HEK293 (cell line): ENCODE measurements at regions not wholly inside any gene's neighbourhood (a gene's known extent, or its start where the extent isn't known, plus 50 kb on each side); places are given as distances from the start of the nearest gene placed in this dataset.
A peak's percentile ranks its signal among the peaks of the same experiment; 100 is the strongest.

ENCODE experiments used
- CTCF ChIA-PET: fragments of 350-600 bp; formaldehyde crosslinking; extraction: SDS; loops from one replicate; lab custom pipeline; 2021; ENCODE audit warnings: antibody characterized with exemption; lab: Yijun Ruan, JAX
- POLR2A ChIA-PET: fragments of 300-600 bp; formaldehyde crosslinking; extraction: SDS; loops from one replicate; lab custom pipeline; 2020; ENCODE audit warnings: antibody characterized with exemption, inconsistent platforms; lab: Yijun Ruan, JAX
- H3K27ac ChIP-seq: fragments of 200-500 bp; sonication (Bioruptor generic); 2 replicates; pipeline ENCODE4 v1.5.1; 2014; ENCODE audit warnings: low read depth, low read length, control low read depth, inconsistent platforms; ENCODE audit errors: extremely low read depth
- H3K36me3 ChIP-seq, 2 experiments: fragments of 200-500 bp in 1 of 2; sonication (Bioruptor generic) in 1 of 2; 1 replicate in 1 of 2; 2 replicates in 1 of 2; pipeline ENCODE4 v1.5.1; 2014 to 2017; ENCODE audit warnings: inconsistent platforms in 2 of 2, low read length in 2 of 2; ENCODE audit not compliant: control insufficient read depth in 2 of 2, insufficient read depth in 1 of 2
- H3K4me1 ChIP-seq: fragments of 200-500 bp; sonication (Bioruptor generic); 2 replicates; pipeline ENCODE4 v1.5.1; 2014; ENCODE audit warnings: mild to moderate bottlenecking, low read length, inconsistent platforms; ENCODE audit not compliant: control insufficient read depth, insufficient read depth
- H3K4me3 ChIP-seq: 2 replicates; pipeline ENCODE4 v1.5.1; 2011; ENCODE audit warnings: low read depth, mild to moderate bottlenecking, control low read depth, low read length, moderate library complexity
- H3K9me3 ChIP-seq: fragments of 200-500 bp; sonication (Bioruptor generic); 2 replicates; pipeline ENCODE4 v1.5.1; 2014; ENCODE audit warnings: low read depth, low read length, inconsistent platforms; ENCODE audit not compliant: control insufficient read depth, insufficient read depth
- GLI4 ChIP-seq: fragments of 450-650 bp; formaldehyde crosslinking; IDR thresholded peaks from 2 replicates; pipeline ENCODE4 v1.5.1; 2016; ENCODE audit warnings: missing biosample characterization, missing genetic modification characterization
- IKZF3 ChIP-seq: fragments of 450-650 bp; IDR thresholded peaks from 2 replicates; pipeline ENCODE4 v1.5.0; 2018; ENCODE audit warnings: missing biosample characterization, mild to moderate bottlenecking, missing genetic modification characterization, moderate library complexity
- OSR2 ChIP-seq: fragments of 450-650 bp; formaldehyde crosslinking; IDR thresholded peaks from 2 replicates; pipeline ENCODE4 v1.5.1; 2016; ENCODE audit warnings: missing biosample characterization, missing genetic modification characterization
- OVOL3 ChIP-seq: fragments of 450-650 bp; formaldehyde crosslinking; IDR thresholded peaks from 2 replicates; pipeline ENCODE4 v1.5.1; 2016; ENCODE audit warnings: missing biosample characterization, missing genetic modification characterization
- PRDM1 ChIP-seq: fragments of 450-650 bp; formaldehyde crosslinking; IDR thresholded peaks from 2 replicates; pipeline ENCODE4; 2016; ENCODE audit warnings: missing biosample characterization, missing genetic modification characterization
- TCF7L2 ChIP-seq: IDR thresholded peaks from 2 replicates; pipeline ENCODE4 v1.6.1; 2011; ENCODE audit warnings: low read depth, mild to moderate bottlenecking, inconsistent platforms, low read length, moderate library complexity, borderline replicate concordance
- ZFP37 ChIP-seq: fragments of 450-650 bp; formaldehyde crosslinking; IDR thresholded peaks from 2 replicates; pipeline ENCODE4 v1.5.1; 2016; ENCODE audit warnings: missing biosample characterization, missing genetic modification characterization
- ZIC2 ChIP-seq: fragments of 450-650 bp; formaldehyde crosslinking; IDR thresholded peaks from 2 replicates; pipeline ENCODE4 v1.5.1; 2016; ENCODE audit warnings: missing biosample characterization, missing genetic modification characterization
- ZNF2 ChIP-seq: fragments of 450-650 bp; formaldehyde crosslinking; IDR thresholded peaks from 2 replicates; pipeline ENCODE4 v1.5.1; 2016; ENCODE audit warnings: missing biosample characterization, missing genetic modification characterization
- ZNF211 ChIP-seq: fragments of 450-650 bp; formaldehyde crosslinking; IDR thresholded peaks from 2 replicates; pipeline ENCODE4 v1.5.1; 2016; ENCODE audit warnings: low read depth, missing biosample characterization, missing genetic modification characterization
- ZNF214 ChIP-seq: fragments of 450-650 bp; formaldehyde crosslinking; IDR thresholded peaks from 2 replicates; pipeline ENCODE4 v1.5.1; 2017; ENCODE audit warnings: missing biosample characterization, mild to moderate bottlenecking, missing genetic modification characterization, borderline replicate concordance
- ZNF239 ChIP-seq: fragments of 450-650 bp; formaldehyde crosslinking; IDR thresholded peaks from 2 replicates; pipeline ENCODE4 v1.5.1; 2016; ENCODE audit warnings: missing biosample characterization, missing genetic modification characterization
- ZNF248 ChIP-seq: fragments of 450-650 bp; formaldehyde crosslinking; IDR thresholded peaks from 2 replicates; pipeline ENCODE4 v1.5.1; 2017; ENCODE audit warnings: missing biosample characterization, missing genetic modification characterization
- ZNF311 ChIP-seq: fragments of 450-650 bp; formaldehyde crosslinking; IDR thresholded peaks from 2 replicates; pipeline ENCODE4 v1.5.1; 2017; ENCODE audit warnings: missing biosample characterization, missing genetic modification characterization, borderline replicate concordance
- ZNF37A ChIP-seq: fragments of 450-650 bp; IDR thresholded peaks from 2 replicates; pipeline ENCODE4 v1.5.1; 2018; ENCODE audit warnings: missing biosample characterization, missing genetic modification characterization
- ZNF529 ChIP-seq: fragments of 450-650 bp; formaldehyde crosslinking; IDR thresholded peaks from 2 replicates; pipeline ENCODE4 v1.5.1; 2017; ENCODE audit warnings: missing genetic modification characterization, missing biosample characterization; ENCODE audit not compliant: insufficient replicate concordance
- ZNF548 ChIP-seq: fragments of 450-650 bp; formaldehyde crosslinking; IDR thresholded peaks from 2 replicates; pipeline ENCODE4 v1.5.1; 2016; ENCODE audit warnings: missing biosample characterization, missing genetic modification characterization
- ZNF555 ChIP-seq: fragments of 450-650 bp; formaldehyde crosslinking; conservative IDR thresholded peaks from 2 replicates; pipeline ENCODE4 v1.5.1; 2017; ENCODE audit warnings: missing biosample characterization, mild to moderate bottlenecking, missing genetic modification characterization, inconsistent platforms
- ZNF560 ChIP-seq: fragments of 450-650 bp; formaldehyde crosslinking; IDR thresholded peaks from 2 replicates; pipeline ENCODE4 v1.5.1; 2017; ENCODE audit warnings: missing biosample characterization, missing genetic modification characterization, borderline replicate concordance
- ZNF585B ChIP-seq: fragments of 450-650 bp; formaldehyde crosslinking; IDR thresholded peaks from 2 replicates; pipeline ENCODE4 v1.5.1; 2016; ENCODE audit warnings: missing biosample characterization, missing genetic modification characterization
- ZNF658 ChIP-seq: fragments of 450-650 bp; formaldehyde crosslinking; IDR thresholded peaks from 2 replicates; pipeline ENCODE4; 2016; ENCODE audit warnings: missing biosample characterization, missing genetic modification characterization
- ZNF670 ChIP-seq: fragments of 450-650 bp; formaldehyde crosslinking; IDR thresholded peaks from 2 replicates; pipeline ENCODE4 v1.5.1; 2016; ENCODE audit warnings: missing biosample characterization, missing genetic modification characterization, low read depth
- ZNF701 ChIP-seq: fragments of 450-650 bp; formaldehyde crosslinking; IDR thresholded peaks from 2 replicates; pipeline ENCODE4 v1.5.1; 2016; ENCODE audit warnings: missing biosample characterization, missing genetic modification characterization
- ZNF707 ChIP-seq: fragments of 450-650 bp; formaldehyde crosslinking; IDR thresholded peaks from 2 replicates; pipeline ENCODE4 v1.5.1; 2016; ENCODE audit warnings: missing biosample characterization, missing genetic modification characterization
- ZNF837 ChIP-seq: fragments of 450-650 bp; formaldehyde crosslinking; IDR thresholded peaks from 2 replicates; pipeline ENCODE4 v1.5.1; 2016; ENCODE audit warnings: missing biosample characterization, missing genetic modification characterization
- ZXDB ChIP-seq: fragments of 450-650 bp; formaldehyde crosslinking; IDR thresholded peaks from 2 replicates; pipeline ENCODE4 v1.5.1; 2016; ENCODE audit warnings: missing biosample characterization, missing genetic modification characterization
- TF ChIP-seq, protein P1 (sequence below): fragments of 450-650 bp; formaldehyde crosslinking; IDR thresholded peaks from 2 replicates; pipeline ENCODE4 v1.5.1; 2016; ENCODE audit warnings: missing biosample characterization, missing genetic modification characterization
- TF ChIP-seq, protein P2 (sequence below): fragments of 450-650 bp; IDR thresholded peaks from 2 replicates; pipeline ENCODE4 v1.5.1; 2018; ENCODE audit warnings: missing biosample characterization, mild to moderate bottlenecking, missing genetic modification characterization
- TF ChIP-seq, protein P3 (sequence below): fragments of 450-650 bp; formaldehyde crosslinking; IDR thresholded peaks from 2 replicates; pipeline ENCODE4 v1.5.1; 2016; ENCODE audit warnings: missing biosample characterization, missing genetic modification characterization

DNA sequence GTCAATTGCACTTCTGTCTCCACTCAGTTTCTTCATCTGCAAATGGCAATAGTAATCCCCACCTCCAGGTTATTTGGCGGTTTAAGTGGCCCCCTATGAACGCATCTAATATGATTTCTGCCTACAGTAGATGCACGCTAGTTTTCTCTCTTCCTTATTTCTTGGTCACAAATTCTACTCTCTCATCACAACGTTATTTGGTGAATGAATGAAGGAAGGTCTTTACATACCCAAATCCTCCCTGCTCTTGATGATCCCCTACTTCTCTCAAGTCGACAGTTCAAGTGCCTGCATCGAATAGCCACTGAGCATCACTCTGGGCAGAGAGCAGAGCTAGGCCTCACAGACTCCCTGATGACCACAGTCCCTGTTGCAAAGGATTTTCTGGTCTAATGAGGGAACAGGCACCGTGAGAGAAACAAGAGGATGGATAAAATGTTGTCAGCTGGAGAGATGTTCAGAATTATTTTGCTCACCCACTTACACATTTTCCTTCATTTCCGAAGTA, 181.2 kb upstream of the SMAD3 start:
- CTCF ChIA-PET, result interaction anchor here (0.7 to 3.4 kb wide), 8 partner anchors 10 to 309 kb away, joined by 3 to 34 read pairs (median 5); no protein-coding TSS in a partner anchor
- POLR2A ChIA-PET, result interaction anchor here (0.6 to 1.3 kb wide), 4 partner anchors 8 to 209 kb away, joined by 3 to 6 read pairs (median 5); no protein-coding TSS in a partner anchor

DNA sequence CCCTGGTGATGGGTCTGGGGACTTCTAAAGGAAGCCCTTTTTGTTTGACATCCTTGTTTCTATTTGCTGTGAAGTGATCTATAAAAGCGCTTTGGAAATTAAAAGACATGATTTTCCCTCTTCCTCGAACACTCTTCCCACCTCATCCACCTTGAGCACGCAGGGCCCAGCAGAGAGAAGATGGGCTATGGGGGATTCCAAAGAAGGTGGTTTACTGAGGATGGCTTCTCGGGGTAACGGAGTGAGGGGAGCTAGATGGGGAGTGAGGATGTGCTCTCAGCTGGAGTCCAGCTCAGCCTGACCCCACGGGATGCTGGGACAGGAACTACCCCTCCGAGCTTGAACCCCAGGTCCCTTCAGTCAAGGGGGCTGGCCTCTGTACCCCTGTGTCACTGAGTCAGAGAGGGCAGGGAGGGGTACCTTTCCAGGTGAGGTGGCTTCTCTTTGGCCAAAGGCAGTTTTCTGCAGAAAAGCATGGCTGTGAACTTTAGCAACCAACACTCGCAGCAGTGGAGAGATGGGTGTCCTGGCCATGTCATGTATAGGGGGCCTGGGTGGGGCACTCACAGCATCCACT, 180.7 kb upstream of the SMAD3 start:
- TF ChIP-seq, protein P1, sequence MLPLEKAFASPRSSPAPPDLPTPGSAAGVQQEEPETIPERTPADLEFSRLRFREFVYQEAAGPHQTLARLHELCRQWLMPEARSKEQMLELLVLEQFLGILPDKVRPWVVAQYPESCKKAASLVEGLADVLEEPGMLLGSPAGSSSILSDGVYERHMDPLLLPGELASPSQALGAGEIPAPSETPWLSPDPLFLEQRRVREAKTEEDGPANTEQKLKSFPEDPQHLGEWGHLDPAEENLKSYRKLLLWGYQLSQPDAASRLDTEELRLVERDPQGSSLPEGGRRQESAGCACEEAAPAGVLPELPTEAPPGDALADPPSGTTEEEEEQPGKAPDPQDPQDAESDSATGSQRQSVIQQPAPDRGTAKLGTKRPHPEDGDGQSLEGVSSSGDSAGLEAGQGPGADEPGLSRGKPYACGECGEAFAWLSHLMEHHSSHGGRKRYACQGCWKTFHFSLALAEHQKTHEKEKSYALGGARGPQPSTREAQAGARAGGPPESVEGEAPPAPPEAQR (tag by site-specific recombination), result no peak
- TF ChIP-seq ZNF585B (tag by site-specific recombination) (no peak), ZNF658 (no peak), ZNF211 (tag by site-specific recombination) (no peak), ZNF37A (tag by site-specific recombination) (no peak), TCF7L2 (no peak), OVOL3 (no peak), ZNF701 (tag by site-specific recombination) (no peak), ZIC2 (tag by site-specific recombination) (no peak), ZNF2 (tag by site-specific recombination) (no peak), ZXDB (tag by site-specific recombination) (no peak), ZNF837 (tag by site-specific recombination) (no peak), ZNF248 (tag by site-specific recombination) (no peak), ZNF707 (tag by site-specific recombination) (no peak), ZNF555 (tag by site-specific recombination) (no peak), ZNF311 (no peak), ZNF560 (no peak)
- CTCF ChIA-PET, result interaction anchor here (0.7 to 3.4 kb wide), 8 partner anchors 15 to 310 kb away, joined by 3 to 34 read pairs (median 4); no protein-coding TSS in a partner anchor
- H3K36me3 ChIP-seq, result no peaks in the 10 kb centered on the region
- H3K27ac ChIP-seq, result no peak overlapping the region
- POLR2A ChIA-PET, result no interaction called here
- no peaks in the 10 kb centered on the region for H3K9me3 ChIP-seq
- no peak overlapping the region for H3K4me3 ChIP-seq
- H3K4me1 ChIP-seq, result peaks cover 25% of the 10 kb centered on the region

More for the DNA sequence above, 181.2 kb upstream of the SMAD3 start:
- H3K27ac ChIP-seq, result peak overlapping the region; percentile 66; the same call in 1 of the 2 replicates
- no peak overlapping the region for H3K4me3 ChIP-seq
- no peaks in the 10 kb centered on the region for H3K9me3 ChIP-seq
- no peak for TF ChIP-seq ZNF529 (tag by site-specific recombination)
- no peak for TF ChIP-seq ZNF37A (tag by site-specific recombination)
- no peak for TF ChIP-seq ZFP37
- no peak for TF ChIP-seq IKZF3 (tag by site-specific recombination)
- no peak for TF ChIP-seq PRDM1 (tag by site-specific recombination)
- TF ChIP-seq ZNF239, result no peak
- no peak for TF ChIP-seq ZNF670 (tag by site-specific recombination)
- TF ChIP-seq ZIC2 (tag by site-specific recombination), result no peak
- no peak for TF ChIP-seq ZNF548 (tag by site-specific recombination)
- TF ChIP-seq GLI4, result no peak
- no peak for TF ChIP-seq ZNF555 (tag by site-specific recombination)
- TF ChIP-seq, protein P2, sequence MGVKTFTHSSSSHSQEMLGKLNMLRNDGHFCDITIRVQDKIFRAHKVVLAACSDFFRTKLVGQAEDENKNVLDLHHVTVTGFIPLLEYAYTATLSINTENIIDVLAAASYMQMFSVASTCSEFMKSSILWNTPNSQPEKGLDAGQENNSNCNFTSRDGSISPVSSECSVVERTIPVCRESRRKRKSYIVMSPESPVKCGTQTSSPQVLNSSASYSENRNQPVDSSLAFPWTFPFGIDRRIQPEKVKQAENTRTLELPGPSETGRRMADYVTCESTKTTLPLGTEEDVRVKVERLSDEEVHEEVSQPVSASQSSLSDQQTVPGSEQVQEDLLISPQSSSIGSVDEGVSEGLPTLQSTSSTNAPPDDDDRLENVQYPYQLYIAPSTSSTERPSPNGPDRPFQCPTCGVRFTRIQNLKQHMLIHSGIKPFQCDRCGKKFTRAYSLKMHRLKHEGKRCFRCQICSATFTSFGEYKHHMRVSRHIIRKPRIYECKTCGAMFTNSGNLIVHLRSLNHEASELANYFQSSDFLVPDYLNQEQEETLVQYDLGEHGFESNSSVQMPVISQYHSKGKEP (tag by site-specific recombination), result no peak
- TF ChIP-seq ZNF214 (tag by site-specific recombination), result no peak
- TF ChIP-seq, protein P3, sequence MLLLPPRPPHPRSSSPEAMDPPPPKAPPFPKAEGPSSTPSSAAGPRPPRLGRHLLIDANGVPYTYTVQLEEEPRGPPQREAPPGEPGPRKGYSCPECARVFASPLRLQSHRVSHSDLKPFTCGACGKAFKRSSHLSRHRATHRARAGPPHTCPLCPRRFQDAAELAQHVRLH (tag by site-specific recombination), result no peak
- no peak for TF ChIP-seq OSR2 (tag by site-specific recombination)
- H3K36me3 ChIP-seq, result no peaks in the 10 kb centered on the region
- H3K4me1 ChIP-seq, result peaks cover 25% of the 10 kb centered on the region
